GM12878 (cell line): ENCODE measurements at regions not wholly inside any gene's neighbourhood (a gene's known extent, or its start where the extent isn't known, plus 50 kb on each side); places are given as distances from the start of the nearest gene placed in this dataset.

Experiments
- ATAC-seq: fragments of 200-7000 bp; cut with Tn5 transposase; 3 replicates; pipeline ENCODE4 v1.9.1; 2020; ENCODE audit warnings: mild to moderate bottlenecking, moderate library complexity
- BruUV-seq: library from RNA; stranded (reverse); fragments of 400-500 nt; replicated peaks from 2 replicates; lab custom pipeline; 2021; lab: Mats Ljungman, UMichigan
- CTCF ChIA-PET: fragments of 300-600 bp; sonication (Branson Sonifier 250); formaldehyde crosslinking; extraction: SDS; loops from one replicate; lab custom pipeline; 2021; ENCODE audit warnings: inconsistent platforms; lab: Yijun Ruan, JAX
- POLR2A ChIA-PET: fragments of 350-600 bp; formaldehyde crosslinking; extraction: SDS; loops from one replicate; lab custom pipeline; 2021; ENCODE audit warnings: inconsistent platforms; lab: Charles Lee
- RAD21 ChIA-PET: fragments of 300-600 bp; sonication (Branson Sonifier 250); formaldehyde crosslinking; loops from one replicate; lab custom pipeline; 2023; ENCODE audit warnings: antibody characterized with exemption; ENCODE audit not compliant: unreplicated experiment; lab: Charles Lee
- SMC1A ChIA-PET: fragments of 300-600 bp; sonication (Branson Sonifier 250); formaldehyde crosslinking; loops from one replicate; lab custom pipeline; 2023; ENCODE audit not compliant: unreplicated experiment, uncharacterized antibody; lab: Charles Lee
- DNase-seq: peaks from one replicate; pipeline ENCODE4 v3.0.0-alpha.2; 2011; ENCODE audit warnings: low read depth, low spot score
- FAIRE-seq: peaks from 3 replicates; lab custom pipeline; 2011; peaks lifted over from hg19 to GRCh38; lab: Jason Lieb, UNC
- H2AFZ ChIP-seq: 2 replicates; pipeline ENCODE4 v1.6.0; 2011; ENCODE audit warnings: low read depth, low read length, control low read depth; ENCODE audit not compliant: control insufficient read depth
- H3K27ac ChIP-seq: 2 replicates; pipeline ENCODE4 v1.5.1; 2011; ENCODE audit warnings: control low read depth; ENCODE audit not compliant: control insufficient read depth, insufficient read depth
- H3K27me3 ChIP-seq, 2 experiments: replicated peaks in 1 of 2; 2 replicates each; pipeline versions ENCODE4 v1.6.0 to v1.6.1; 2011; ENCODE audit warnings: low read length in 1 of 2; ENCODE audit not compliant: control insufficient read depth in 2 of 2, insufficient read depth in 2 of 2
- H3K36me3 ChIP-seq, 2 experiments: 2 replicates each; pipeline ENCODE4 v1.5.1; 2011; ENCODE audit warnings: low read length in 1 of 2; ENCODE audit not compliant: control insufficient read depth in 2 of 2, insufficient read depth in 2 of 2
- H3K4me1 ChIP-seq: 2 replicates; pipeline ENCODE4 v1.6.1; 2011; ENCODE audit warnings: mild to moderate bottlenecking, low read length, moderate library complexity, mixed read lengths; ENCODE audit not compliant: control insufficient read depth, insufficient read depth
- H3K4me2 ChIP-seq: 2 replicates; pipeline ENCODE4 v1.6.0; 2011; ENCODE audit warnings: control low read depth; ENCODE audit not compliant: control insufficient read depth, insufficient read depth
- H3K4me3 ChIP-seq: fragments of 200-600 bp; sonication (generic); 2 replicates; pipeline ENCODE4 v1.5.1; 2016
- H3K79me2 ChIP-seq: 2 replicates; pipeline ENCODE4 v1.6.0; 2011; ENCODE audit warnings: low read length; ENCODE audit not compliant: control insufficient read depth, insufficient read depth
- H3K9ac ChIP-seq: 2 replicates; pipeline ENCODE4 v1.8.0; 2011; ENCODE audit warnings: low read length, control low read depth, mixed read lengths; ENCODE audit not compliant: control insufficient read depth, insufficient read depth
- H3K9me3 ChIP-seq: replicated peaks from 3 replicates; pipeline ENCODE4 v1.5.1; 2011; ENCODE audit warnings: mild to moderate bottlenecking, low read length; ENCODE audit not compliant: control insufficient read depth, insufficient read depth
- H4K20me1 ChIP-seq: 2 replicates; pipeline ENCODE4 v1.6.0; 2011; ENCODE audit not compliant: control insufficient read depth, insufficient read depth
- CBX5 ChIP-seq: sonication (generic); IDR thresholded peaks from 2 replicates; pipeline ENCODE4 v1.6.1; 2016; ENCODE audit warnings: low read depth, moderate library complexity, mild to moderate bottlenecking, inconsistent platforms
- CHD2 ChIP-seq: IDR thresholded peaks from 2 replicates; pipeline ENCODE4 v1.6.1; 2011; ENCODE audit warnings: low read depth, low read length, improper control_type of control experiment, borderline replicate concordance
- CHD4 ChIP-seq: fragments of 200-600 bp; sonication (generic); IDR thresholded peaks from 2 replicates; pipeline ENCODE4 v1.6.1; 2016; ENCODE audit warnings: mild to moderate bottlenecking
- CREM ChIP-seq: IDR thresholded peaks from 2 replicates; pipeline ENCODE4 v1.6.1; 2014; ENCODE audit warnings: antibody characterized with exemption, low read depth
- DPF2 ChIP-seq: fragments of 450-650 bp; IDR thresholded peaks from 2 replicates; pipeline ENCODE4 v1.6.1; 2017; ENCODE audit warnings: mild to moderate bottlenecking
- EP300 ChIP-seq, 2 experiments: fragments of 150-350 bp in 1 of 2; IDR thresholded peaks; 2 replicates each; pipeline ENCODE4 v1.6.1; 2011 to 2012; ENCODE audit warnings: low read depth in 2 of 2, low read length in 2 of 2, borderline replicate concordance in 1 of 2, improper control_type of control experiment in 1 of 2, inconsistent platforms in 1 of 2; ENCODE audit not compliant: control insufficient read depth in 1 of 2
- HDGF ChIP-seq: fragments of 450-650 bp; IDR thresholded peaks from 2 replicates; pipeline ENCODE4 v1.6.1; 2016; ENCODE audit warnings: antibody characterized with exemption
- MYC ChIP-seq: IDR thresholded peaks from 2 replicates; pipeline ENCODE4 v1.6.1; 2011; ENCODE audit warnings: mild to moderate bottlenecking, low read length, moderate library complexity, inconsistent platforms; ENCODE audit not compliant: insufficient read depth, insufficient replicate concordance, insufficient read length, severe bottlenecking
- NFYA ChIP-seq: IDR thresholded peaks from 2 replicates; pipeline ENCODE4 v1.6.1; 2011; ENCODE audit warnings: low read depth, mild to moderate bottlenecking, low read length, improper control_type of control experiment, borderline replicate concordance
- PML ChIP-seq: IDR thresholded peaks from 2 replicates; pipeline ENCODE4 v1.6.1; 2012; ENCODE audit warnings: low read length, inconsistent platforms
- RUNX3 ChIP-seq: IDR thresholded peaks from 2 replicates; pipeline ENCODE4 v1.6.1; 2012; ENCODE audit warnings: low read length, inconsistent platforms
- SREBF1 ChIP-seq: IDR thresholded peaks from 2 replicates; pipeline ENCODE4 v1.6.1; 2012; ENCODE audit warnings: mild to moderate bottlenecking, low read length
- ZNF207 ChIP-seq: fragments of 450-650 bp; IDR thresholded peaks from 2 replicates; pipeline ENCODE4 v1.6.1; 2014; ENCODE audit warnings: antibody characterized with exemption, mild to moderate bottlenecking, borderline replicate concordance
- WGBS: methylation state at CpG from one replicate; pipeline ENCODE4 v1.1.6; 2016; ENCODE audit warnings: low lambda C conversion rate; ENCODE audit not compliant: insufficient replicate concordance, insufficient coverage; ENCODE audit errors: missing lambda C conversion rate; 5-methylcytosine and 5-hydroxymethylcytosine counted together
- in situ Hi-C: fragments of 300-500 bp; cut with MboI; formaldehyde crosslinking; loops from 9 replicates; pipeline ENCODE4 v1.14.3; 2018; ENCODE audit warnings: mixed read lengths
- intact Hi-C: fragments of 100-400 bp; cut with micrococcal nuclease; formaldehyde crosslinking; loops from one replicate; pipeline ENCODE4 v1.14.2; 2022; ENCODE audit not compliant: unreplicated experiment
- TF ChIP-seq, protein P1 (sequence below): fragments of 450-650 bp; IDR thresholded peaks from 2 replicates; pipeline ENCODE4 v1.6.1; 2016; ENCODE audit warnings: mild to moderate bottlenecking
- TF ChIP-seq, protein P2 (sequence below): fragments of 450-650 bp; IDR thresholded peaks from 2 replicates; pipeline ENCODE4 v1.6.1; 2017; ENCODE audit warnings: mild to moderate bottlenecking
- TF ChIP-seq, protein P3 (sequence below): IDR thresholded peaks from 2 replicates; pipeline ENCODE4 v1.6.1; 2012; ENCODE audit warnings: improper control_type of control experiment, low read depth, low read length; ENCODE audit not compliant: insufficient replicate concordance

GRCh38 chr21:35256468-35256988 is 207.4 kb upstream of the RUNX1 start:
- WGBS = 50% methylated on average over 10 of the region's 10 CpGs
- DNase-seq (no peak), FAIRE-seq (no peak), ATAC-seq (no peak)
- RAD21 ChIA-PET = no interaction called here
- H3K9me3 ChIP-seq = no peaks in the 10 kb centered on the region; the same call in 2 of the 3 replicates
- CTCF ChIA-PET = no interaction called here
- SMC1A ChIA-PET = no interaction called here
- H2AFZ ChIP-seq = no peak overlapping the region
- H3K4me3 ChIP-seq = no peak overlapping the region
- no peak overlapping the region for H3K9ac ChIP-seq
- no peak overlapping the region for H3K4me2 ChIP-seq
- no peaks in the 10 kb centered on the region for H4K20me1 ChIP-seq
- BruUV-seq = no TSS peak
- H3K27me3 ChIP-seq = no peaks in the 10 kb centered on the region
- no peaks in the 10 kb centered on the region for H3K4me1 ChIP-seq
- H3K36me3 ChIP-seq = no peaks in the 10 kb centered on the region
- H3K79me2 ChIP-seq = no peaks in the 10 kb centered on the region
- POLR2A ChIA-PET = interaction anchor here (0.7 kb wide), 1 partner anchor 519 kb away, joined by 3 read pairs; no protein-coding TSS in a partner anchor
- no peak overlapping the region for H3K27ac ChIP-seq
- intact Hi-C loops = no loop called here
- in situ Hi-C loops = no loop called here
- no peak for TF ChIP-seq SREBF1
- TF ChIP-seq, protein P1, sequence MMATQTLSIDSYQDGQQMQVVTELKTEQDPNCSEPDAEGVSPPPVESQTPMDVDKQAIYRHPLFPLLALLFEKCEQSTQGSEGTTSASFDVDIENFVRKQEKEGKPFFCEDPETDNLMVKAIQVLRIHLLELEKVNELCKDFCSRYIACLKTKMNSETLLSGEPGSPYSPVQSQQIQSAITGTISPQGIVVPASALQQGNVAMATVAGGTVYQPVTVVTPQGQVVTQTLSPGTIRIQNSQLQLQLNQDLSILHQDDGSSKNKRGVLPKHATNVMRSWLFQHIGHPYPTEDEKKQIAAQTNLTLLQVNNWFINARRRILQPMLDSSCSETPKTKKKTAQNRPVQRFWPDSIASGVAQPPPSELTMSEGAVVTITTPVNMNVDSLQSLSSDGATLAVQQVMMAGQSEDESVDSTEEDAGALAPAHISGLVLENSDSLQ = no peak
- no peak for TF ChIP-seq CREM
- no peak for TF ChIP-seq HDGF
- TF ChIP-seq NFYA = no peak
- no peak for TF ChIP-seq EP300 (IDR thresholded peaks at IDR 0.05; ENCODE audit: borderline replicate concordance in 1 of 2, control insufficient read depth in 1 of 2, low read depth in 2 of 2, low read length in 2 of 2)
- TF ChIP-seq ZNF207 = no peak
- TF ChIP-seq CHD4 = no peak
- no peak for TF ChIP-seq RUNX3
- TF ChIP-seq CBX5 = no peak
- no peak for TF ChIP-seq CHD2
- no peak for TF ChIP-seq DPF2
- no peak for TF ChIP-seq MYC
- TF ChIP-seq, protein P2, sequence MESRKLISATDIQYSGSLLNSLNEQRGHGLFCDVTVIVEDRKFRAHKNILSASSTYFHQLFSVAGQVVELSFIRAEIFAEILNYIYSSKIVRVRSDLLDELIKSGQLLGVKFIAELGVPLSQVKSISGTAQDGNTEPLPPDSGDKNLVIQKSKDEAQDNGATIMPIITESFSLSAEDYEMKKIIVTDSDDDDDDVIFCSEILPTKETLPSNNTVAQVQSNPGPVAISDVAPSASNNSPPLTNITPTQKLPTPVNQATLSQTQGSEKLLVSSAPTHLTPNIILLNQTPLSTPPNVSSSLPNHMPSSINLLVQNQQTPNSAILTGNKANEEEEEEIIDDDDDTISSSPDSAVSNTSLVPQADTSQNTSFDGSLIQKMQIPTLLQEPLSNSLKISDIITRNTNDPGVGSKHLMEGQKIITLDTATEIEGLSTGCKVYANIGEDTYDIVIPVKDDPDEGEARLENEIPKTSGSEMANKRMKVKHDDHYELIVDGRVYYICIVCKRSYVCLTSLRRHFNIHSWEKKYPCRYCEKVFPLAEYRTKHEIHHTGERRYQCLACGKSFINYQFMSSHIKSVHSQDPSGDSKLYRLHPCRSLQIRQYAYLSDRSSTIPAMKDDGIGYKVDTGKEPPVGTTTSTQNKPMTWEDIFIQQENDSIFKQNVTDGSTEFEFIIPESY = no peak
- TF ChIP-seq, protein P3, sequence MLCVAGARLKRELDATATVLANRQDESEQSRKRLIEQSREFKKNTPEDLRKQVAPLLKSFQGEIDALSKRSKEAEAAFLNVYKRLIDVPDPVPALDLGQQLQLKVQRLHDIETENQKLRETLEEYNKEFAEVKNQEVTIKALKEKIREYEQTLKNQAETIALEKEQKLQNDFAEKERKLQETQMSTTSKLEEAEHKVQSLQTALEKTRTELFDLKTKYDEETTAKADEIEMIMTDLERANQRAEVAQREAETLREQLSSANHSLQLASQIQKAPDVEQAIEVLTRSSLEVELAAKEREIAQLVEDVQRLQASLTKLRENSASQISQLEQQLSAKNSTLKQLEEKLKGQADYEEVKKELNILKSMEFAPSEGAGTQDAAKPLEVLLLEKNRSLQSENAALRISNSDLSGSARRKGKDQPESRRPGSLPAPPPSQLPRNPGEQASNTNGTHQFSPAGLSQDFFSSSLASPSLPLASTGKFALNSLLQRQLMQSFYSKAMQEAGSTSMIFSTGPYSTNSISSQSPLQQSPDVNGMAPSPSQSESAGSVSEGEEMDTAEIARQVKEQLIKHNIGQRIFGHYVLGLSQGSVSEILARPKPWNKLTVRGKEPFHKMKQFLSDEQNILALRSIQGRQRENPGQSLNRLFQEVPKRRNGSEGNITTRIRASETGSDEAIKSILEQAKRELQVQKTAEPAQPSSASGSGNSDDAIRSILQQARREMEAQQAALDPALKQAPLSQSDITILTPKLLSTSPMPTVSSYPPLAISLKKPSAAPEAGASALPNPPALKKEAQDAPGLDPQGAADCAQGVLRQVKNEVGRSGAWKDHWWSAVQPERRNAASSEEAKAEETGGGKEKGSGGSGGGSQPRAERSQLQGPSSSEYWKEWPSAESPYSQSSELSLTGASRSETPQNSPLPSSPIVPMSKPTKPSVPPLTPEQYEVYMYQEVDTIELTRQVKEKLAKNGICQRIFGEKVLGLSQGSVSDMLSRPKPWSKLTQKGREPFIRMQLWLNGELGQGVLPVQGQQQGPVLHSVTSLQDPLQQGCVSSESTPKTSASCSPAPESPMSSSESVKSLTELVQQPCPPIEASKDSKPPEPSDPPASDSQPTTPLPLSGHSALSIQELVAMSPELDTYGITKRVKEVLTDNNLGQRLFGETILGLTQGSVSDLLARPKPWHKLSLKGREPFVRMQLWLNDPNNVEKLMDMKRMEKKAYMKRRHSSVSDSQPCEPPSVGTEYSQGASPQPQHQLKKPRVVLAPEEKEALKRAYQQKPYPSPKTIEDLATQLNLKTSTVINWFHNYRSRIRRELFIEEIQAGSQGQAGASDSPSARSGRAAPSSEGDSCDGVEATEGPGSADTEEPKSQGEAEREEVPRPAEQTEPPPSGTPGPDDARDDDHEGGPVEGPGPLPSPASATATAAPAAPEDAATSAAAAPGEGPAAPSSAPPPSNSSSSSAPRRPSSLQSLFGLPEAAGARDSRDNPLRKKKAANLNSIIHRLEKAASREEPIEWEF = no peak
- TF ChIP-seq PML = no peak
